ENCODE measurements at regions not wholly inside any gene's neighbourhood (a gene's known extent, or its start where the extent isn't known, plus 50 kb on each side); places are given as distances from the start of the nearest gene placed in this dataset.

DNA sequence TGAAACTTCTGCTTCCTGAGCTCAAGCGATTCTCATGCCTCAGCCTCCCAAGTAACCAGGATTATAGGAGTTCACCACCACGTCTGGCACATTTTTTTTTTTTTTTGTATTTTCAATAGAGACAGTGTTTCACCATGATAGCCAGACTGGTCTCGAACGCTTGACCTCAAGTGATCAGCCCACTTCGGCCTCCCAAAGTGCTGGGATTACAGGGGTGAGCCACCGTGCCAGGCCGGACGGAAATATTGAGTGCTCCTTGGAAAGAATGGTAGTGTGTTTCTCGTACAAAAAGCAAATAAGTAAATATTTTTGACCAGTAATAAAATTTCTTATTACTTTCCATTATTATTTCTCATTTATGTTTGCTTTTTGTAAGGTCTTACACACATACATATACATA lies 1307.9 kb upstream of the CDH6 start:
- TF ChIP-seq, protein P1, sequence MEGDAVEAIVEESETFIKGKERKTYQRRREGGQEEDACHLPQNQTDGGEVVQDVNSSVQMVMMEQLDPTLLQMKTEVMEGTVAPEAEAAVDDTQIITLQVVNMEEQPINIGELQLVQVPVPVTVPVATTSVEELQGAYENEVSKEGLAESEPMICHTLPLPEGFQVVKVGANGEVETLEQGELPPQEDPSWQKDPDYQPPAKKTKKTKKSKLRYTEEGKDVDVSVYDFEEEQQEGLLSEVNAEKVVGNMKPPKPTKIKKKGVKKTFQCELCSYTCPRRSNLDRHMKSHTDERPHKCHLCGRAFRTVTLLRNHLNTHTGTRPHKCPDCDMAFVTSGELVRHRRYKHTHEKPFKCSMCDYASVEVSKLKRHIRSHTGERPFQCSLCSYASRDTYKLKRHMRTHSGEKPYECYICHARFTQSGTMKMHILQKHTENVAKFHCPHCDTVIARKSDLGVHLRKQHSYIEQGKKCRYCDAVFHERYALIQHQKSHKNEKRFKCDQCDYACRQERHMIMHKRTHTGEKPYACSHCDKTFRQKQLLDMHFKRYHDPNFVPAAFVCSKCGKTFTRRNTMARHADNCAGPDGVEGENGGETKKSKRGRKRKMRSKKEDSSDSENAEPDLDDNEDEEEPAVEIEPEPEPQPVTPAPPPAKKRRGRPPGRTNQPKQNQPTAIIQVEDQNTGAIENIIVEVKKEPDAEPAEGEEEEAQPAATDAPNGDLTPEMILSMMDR (IDR thresholded peaks at IDR 0.05) = no peak

DNA sequence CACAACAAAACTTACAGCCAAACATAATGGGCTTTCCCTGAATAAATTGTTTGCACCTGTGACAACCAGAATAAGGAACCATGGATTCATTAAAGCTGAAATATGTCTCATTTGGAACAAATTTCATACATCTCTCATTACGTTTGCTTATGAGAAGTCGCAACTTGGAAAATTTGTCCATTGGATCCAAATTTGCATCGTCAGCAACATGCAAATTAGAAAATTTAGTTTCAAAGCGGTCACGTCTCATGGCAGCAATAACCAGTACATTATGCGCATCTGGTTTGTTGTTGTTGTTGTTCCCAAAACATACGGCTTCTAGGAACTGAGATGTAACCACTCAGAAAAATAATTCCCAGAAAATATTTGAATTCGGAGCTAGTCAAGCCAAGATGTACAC lies 1311.5 kb upstream of the CDH6 start:
- TF ChIP-seq, protein P1 (IDR thresholded peaks at IDR 0.05) = no peak

DNA sequence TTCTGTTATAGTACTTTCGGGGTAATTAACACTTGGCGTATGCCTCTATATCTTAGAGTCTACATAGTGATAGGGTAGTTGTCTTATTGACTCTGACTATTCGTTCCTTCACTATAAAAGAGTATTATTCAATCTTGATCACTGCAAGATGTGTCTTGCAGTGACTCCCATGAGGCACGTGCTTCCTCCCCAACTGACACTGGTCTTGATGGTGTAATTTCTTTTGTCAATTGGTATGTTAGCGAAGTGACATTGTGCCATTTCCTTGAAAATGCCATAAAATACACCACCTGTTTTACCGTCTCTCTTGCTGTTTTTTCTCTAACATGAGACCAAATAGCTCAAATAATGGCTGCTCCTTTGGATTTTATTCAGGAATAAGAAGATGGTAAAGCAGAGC lies 1314.1 kb upstream of the CDH6 start:
- TF ChIP-seq, protein P1 (IDR thresholded peaks at IDR 0.05) = no peak

DNA sequence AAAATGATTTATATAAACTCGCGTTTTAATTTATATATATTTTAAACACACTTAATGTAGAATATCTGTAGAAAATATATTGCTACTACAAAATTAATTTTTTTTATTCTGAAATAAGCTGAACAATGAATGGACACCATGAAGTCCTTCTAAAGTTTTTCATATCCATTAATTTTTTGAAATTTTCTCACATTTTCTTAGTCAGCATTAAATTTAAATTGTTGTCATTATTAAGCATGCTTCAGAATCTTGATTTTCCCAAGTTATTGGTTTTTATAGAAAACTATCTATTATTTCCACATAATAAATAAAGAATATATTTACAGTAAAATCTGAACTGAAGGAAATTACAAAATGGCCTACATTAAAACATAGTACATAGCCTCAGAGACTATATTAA lies 1314.9 kb upstream of the CDH6 start:
- TF ChIP-seq, protein P1 (IDR thresholded peaks at IDR 0.05) = no peak

DNA sequence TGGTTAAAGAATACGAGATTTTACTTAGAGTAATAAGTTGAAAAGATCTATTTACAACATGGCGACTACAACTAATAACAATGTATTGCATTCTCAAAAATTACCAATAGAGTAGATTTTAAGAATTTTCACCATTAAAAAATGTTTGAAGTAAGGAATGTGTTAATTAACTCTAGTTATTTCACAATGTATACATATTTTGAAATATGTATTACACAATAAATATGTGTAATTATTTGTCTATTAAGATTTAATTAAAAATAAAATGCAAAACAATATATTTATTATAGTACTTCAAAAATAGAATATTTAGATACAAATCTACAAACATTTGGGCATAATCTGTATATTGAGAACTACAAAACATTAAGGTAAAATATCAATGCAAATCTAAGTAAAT lies 1326.3 kb upstream of the CDH6 start:
- TF ChIP-seq, protein P1 (IDR thresholded peaks at IDR 0.05) = no peak

DNA sequence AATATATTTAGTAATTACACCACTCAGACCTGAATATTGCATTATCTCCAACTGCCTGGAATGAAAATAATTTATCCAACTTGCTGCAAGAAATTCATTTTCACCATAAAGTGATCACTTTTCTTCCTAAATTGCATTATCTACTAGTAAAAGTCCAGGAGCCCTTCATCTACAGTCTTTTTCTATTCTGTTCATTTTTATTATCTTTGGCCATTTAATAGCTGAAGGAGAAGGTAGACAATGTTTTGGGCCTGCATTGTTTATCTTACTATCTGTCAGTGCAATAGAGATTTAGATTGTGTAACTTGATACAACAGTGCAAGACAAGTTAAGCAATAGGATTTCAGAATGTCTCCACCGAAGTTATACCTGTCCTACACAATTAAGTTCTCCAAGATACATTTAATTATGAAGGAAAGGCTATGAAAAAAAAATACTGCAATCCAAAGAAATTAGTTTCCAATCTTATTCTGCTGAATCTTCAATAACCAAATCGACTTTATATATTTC lies 1339.7 kb upstream of the CDH6 start:
- TF ChIP-seq, protein P1 (IDR thresholded peaks at IDR 0.05) = no peak

DNA sequence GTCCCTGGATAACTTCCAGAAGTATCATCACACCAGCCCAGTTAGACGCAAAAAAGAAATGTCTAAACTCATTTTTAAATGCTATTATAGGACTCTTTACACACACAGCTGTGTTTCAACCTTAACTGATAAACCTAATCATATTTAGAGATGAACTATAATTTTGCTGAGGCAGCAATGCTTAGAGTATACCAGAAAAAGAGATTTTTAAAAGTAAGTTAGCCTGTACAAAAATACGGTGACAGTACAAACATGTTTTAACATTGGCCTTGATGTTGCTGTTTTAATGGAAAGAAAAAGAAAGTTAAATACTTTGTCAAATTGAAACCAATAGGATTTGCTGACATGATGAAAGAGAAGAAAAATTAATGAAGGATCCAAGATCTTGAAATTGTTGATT lies 1341.2 kb upstream of the CDH6 start:
- TF ChIP-seq, protein P1 (IDR thresholded peaks at IDR 0.05) = no peak

DNA sequence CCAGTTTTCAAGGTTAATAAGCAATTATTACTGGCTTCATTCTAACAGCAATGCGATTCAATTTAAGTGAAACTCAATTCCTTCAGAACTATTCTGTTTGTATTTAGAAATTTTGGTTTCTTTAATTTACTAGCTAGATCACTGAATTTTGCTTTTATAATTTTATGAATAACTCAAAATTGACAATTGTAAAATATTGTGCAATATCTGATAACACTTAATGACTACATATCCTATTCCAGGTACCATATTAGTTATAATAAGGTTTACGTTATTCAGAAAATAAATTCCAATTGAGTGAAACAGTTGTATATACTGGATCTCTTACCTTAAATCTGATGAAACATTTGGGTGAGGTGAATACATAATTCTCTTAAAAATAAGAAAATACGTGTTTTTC lies 1348.3 kb upstream of the CDH6 start:
- TF ChIP-seq, protein P1 (IDR thresholded peaks at IDR 0.05) = no peak
